ENCODE measurements at regions not wholly inside any gene's neighbourhood (a gene's known extent, or its start where the extent isn't known, plus 50 kb on each side); places are given as distances from the start of the nearest gene placed in this dataset.

- H3K27ac ChIP-seq (ENCODE audit: low read depth, low read length): no peak overlapping the region
- H3K4me1 ChIP-seq (replicated peaks in 1 of 4; ENCODE audit: control insufficient read depth in 3 of 4, insufficient read depth in 4 of 4, low read length in 3 of 4): no peaks in the 10 kb centered on the region
- no peak overlapping the region for H2BK120ac ChIP-seq (replicated peaks; ENCODE audit: low read depth, low read length)
- no peaks in the 10 kb centered on the region for H4K20me1 ChIP-seq (replicated peaks in 1 of 2; ENCODE audit: control insufficient read depth in 1 of 2, insufficient read depth in 2 of 2, low read length in 2 of 2)
- no peaks in the 10 kb centered on the region for H3K79me2 ChIP-seq (ENCODE audit: control insufficient read depth in 1 of 2, insufficient read depth in 2 of 2, low read length in 2 of 2)
- no peak overlapping the region for H4K91ac ChIP-seq (replicated peaks; ENCODE audit: insufficient read length, low read length)
- H3K9ac ChIP-seq (replicated peaks in 1 of 4; ENCODE audit: extremely low read depth in 1 of 4, low read depth in 3 of 4, low read length in 3 of 4): no peak overlapping the region
- H4K5ac ChIP-seq (ENCODE audit: insufficient read length, low read depth, low read length): no peak overlapping the region
- no peak overlapping the region for H3K4ac ChIP-seq (replicated peaks; ENCODE audit: insufficient read length, low read depth, low read length)
- H2AK5ac ChIP-seq (ENCODE audit: low read depth, low read length): no peak overlapping the region
- no peaks in the 10 kb centered on the region for H3K23me2 ChIP-seq (ENCODE audit: low read depth, low read length)
- H3K9me3 ChIP-seq (ENCODE audit: insufficient read depth in 2 of 2, low read depth in 1 of 2, low read length in 1 of 2): no peaks in the 10 kb centered on the region
- H3K23ac ChIP-seq (ENCODE audit: insufficient read length): no peak overlapping the region
- H3K14ac ChIP-seq (ENCODE audit: insufficient read length): no peak overlapping the region
- ChIA-PET POLR2A (ENCODE audit: partially characterized antibody) (no interaction called here), CTCF (ENCODE audit: partially characterized antibody) (interaction anchor here (1.2 to 1.3 kb wide), 3 partner anchors 14 to 182 kb away, joined by 3 to 4 read pairs (median 3); no protein-coding TSS in a partner anchor)
- DNase-seq (ENCODE audit: low read depth in 1 of 2, low spot score in 2 of 2) (no peak), FAIRE-seq (no peak)
- no peak overlapping the region for H3K4me2 ChIP-seq (ENCODE audit: insufficient read depth in 1 of 2, low read depth in 2 of 2, low read length in 2 of 2)
- H2AFZ ChIP-seq (ENCODE audit: low read length): no peak overlapping the region
- H3K27me3 ChIP-seq (replicated peaks in 1 of 4; ENCODE audit: control insufficient read depth in 3 of 4, extremely low read depth in 1 of 4, insufficient read depth in 3 of 4, low read length in 3 of 4): no peaks in the 10 kb centered on the region
- no peak for TF ChIP-seq YY1 (IDR thresholded peaks at IDR 0.05; ENCODE audit: low read depth, low read length)
- no peak for TF ChIP-seq JUND (IDR thresholded peaks at IDR 0.05; ENCODE audit: low read length)
- TF ChIP-seq TAF7 (optimal IDR thresholded peaks at IDR 0.05; ENCODE audit: borderline replicate concordance, low read depth, low read length): no peak
- no peak for TF ChIP-seq TBP (IDR thresholded peaks at IDR 0.05; ENCODE audit: low read depth, low read length)
- TF ChIP-seq BRCA1 (IDR thresholded peaks at IDR 0.05; ENCODE audit: low read depth, low read length): no peak
- TF ChIP-seq SAP30 (IDR thresholded peaks at IDR 0.05; ENCODE audit: insufficient read depth, insufficient replicate concordance, low read length): no peak
- no peaks in the 10 kb centered on the region for H3K79me1 ChIP-seq (ENCODE audit: low read depth, low read length)
- no peak overlapping the region for H2BK5ac ChIP-seq (ENCODE audit: low read depth, low read length)
- H3K36me3 ChIP-seq (ENCODE audit: control insufficient read depth in 2 of 4, insufficient read depth in 4 of 4, low read length in 3 of 4): no peaks in the 10 kb centered on the region; a peak in 1 of 8 replicates
- no peak overlapping the region for H3K4me3 ChIP-seq (ENCODE audit: extremely low read depth in 1 of 4, insufficient read depth in 2 of 4, low read depth in 3 of 4, low read length in 4 of 4)
- H3K18ac ChIP-seq (ENCODE audit: extremely low read depth, low read length): no peak overlapping the region
- H4K8ac ChIP-seq (ENCODE audit: extremely low read depth, insufficient read depth, low read length): no peak overlapping the region
- no peak overlapping the region for H3K56ac ChIP-seq (replicated peaks; ENCODE audit: insufficient read length, low read depth, low read length)
- no peak overlapping the region for H2BK15ac ChIP-seq (ENCODE audit: low read length)
- H2BK12ac ChIP-seq (ENCODE audit: low read depth, low read length): no peak overlapping the region
- H2BK20ac ChIP-seq (ENCODE audit: low read length): no peak overlapping the region
Observed at GRCh38 chr16:17011712-17012111, 459.0 kb downstream of the XYLT1 start.

Measured in H1 (cell line).